SK-N-SH (cell line): ENCODE measurements at regions not wholly inside any gene's neighbourhood (a gene's known extent, or its start where the extent isn't known, plus 50 kb on each side); places are given as distances from the start of the nearest gene placed in this dataset.

Experiments used
- CTCF ChIA-PET: fragments of 300-600, 350-600 bp; formaldehyde crosslinking; extraction: SDS; loops from one replicate; lab custom pipeline; 2021; lab: Yijun Ruan, JAX
- POLR2A ChIA-PET: fragments of 350-600 bp; sonication (Branson Sonifier 250); formaldehyde crosslinking; extraction: SDS; loops from one replicate; lab custom pipeline; 2020; ENCODE audit warnings: antibody characterized with exemption, inconsistent platforms; lab: Yijun Ruan, JAX
- DNase-seq: peaks from one replicate; pipeline ENCODE4 v3.0.0; 2012
- H2AFZ ChIP-seq: fragments of 200-600 bp; sonication (generic); 2 replicates; pipeline ENCODE4 v1.8.1; 2016; ENCODE audit warnings: antibody characterized with exemption, mild to moderate bottlenecking, low read depth
- H3F3A ChIP-seq: fragments of 200-600 bp; sonication (generic); replicated peaks from 2 replicates; pipeline ENCODE3; 2016; ENCODE audit warnings: antibody characterized with exemption, mild to moderate bottlenecking; ENCODE audit not compliant: insufficient read depth
- H3K27ac ChIP-seq, 2 experiments: fragments of 200-500 bp in 1 of 2; fragments of 200-600 bp in 1 of 2; sonication (Bioruptor generic) in 1 of 2; sonication (generic), shearing (Covaris generic) in 1 of 2; 2 replicates each; pipeline versions ENCODE4 v1.5.1 to v1.6.1; 2014 to 2016; ENCODE audit warnings: low read depth in 2 of 2, inconsistent platforms in 1 of 2, low read length in 1 of 2, mild to moderate bottlenecking in 1 of 2, mixed read lengths in 1 of 2
- H3K27me3 ChIP-seq: fragments of 200-600 bp; sonication (generic), shearing (Covaris generic); 2 replicates; pipeline ENCODE4 v1.6.1; 2016; ENCODE audit warnings: mixed run types; ENCODE audit not compliant: insufficient read depth
- H3K36me3 ChIP-seq, 2 experiments: fragments of 200-500 bp in 1 of 2; fragments of 200-600 bp in 1 of 2; sonication (Bioruptor generic) in 1 of 2; sonication (generic) in 1 of 2; replicated peaks in 1 of 2; 2 replicates each; pipeline versions ENCODE3 to v1.5.1; 2014 to 2016; ENCODE audit warnings: low read length in 1 of 2, mild to moderate bottlenecking in 1 of 2; ENCODE audit not compliant: insufficient read depth in 2 of 2, control insufficient read depth in 1 of 2
- H3K4me1 ChIP-seq, 2 experiments: fragments of 200-500 bp in 1 of 2; fragments of 200-600 bp in 1 of 2; sonication (Bioruptor generic) in 1 of 2; sonication (generic), shearing (Covaris generic) in 1 of 2; 2 replicates each; pipeline versions ENCODE4 v1.5.1 to v1.6.1; 2014 to 2016; ENCODE audit warnings: low read depth in 1 of 2, low read length in 1 of 2, mixed run types in 1 of 2; ENCODE audit not compliant: insufficient read depth in 2 of 2, control insufficient read depth in 1 of 2
- H3K4me2 ChIP-seq: fragments of 200-600 bp; sonication (generic), shearing (Covaris generic); 2 replicates; pipeline ENCODE4 v1.6.1; 2017; ENCODE audit warnings: mixed run types
- H3K4me3 ChIP-seq, 2 experiments: fragments of 200-500 bp in 1 of 2; fragments of 200-600 bp in 1 of 2; sonication (Bioruptor generic) in 1 of 2; sonication (generic), shearing (Covaris generic) in 1 of 2; 2 replicates each; pipeline versions ENCODE4 v1.5.1 to v1.8.1; 2014 to 2016; ENCODE audit warnings: low read depth in 2 of 2, inconsistent platforms in 1 of 2, low read length in 1 of 2, mild to moderate bottlenecking in 1 of 2, mixed read lengths in 1 of 2, moderate library complexity in 1 of 2
- H3K79me2 ChIP-seq: fragments of 200-600 bp; sonication (generic); 2 replicates; pipeline ENCODE4 v1.8.1; 2017; ENCODE audit warnings: mild to moderate bottlenecking; ENCODE audit not compliant: insufficient read depth
- H3K9ac ChIP-seq: fragments of 200-600 bp; sonication (generic); 2 replicates; pipeline ENCODE4 v1.6.1; 2017; ENCODE audit warnings: mixed run types
- H3K9me2 ChIP-seq: fragments of 200-600 bp; sonication (generic); 2 replicates; pipeline ENCODE4 v1.6.1; 2017; ENCODE audit warnings: mixed run types
- H3K9me3 ChIP-seq: fragments of 200-600 bp; sonication (generic); 2 replicates; pipeline ENCODE4 v1.6.1; 2017; ENCODE audit warnings: mixed run types, mild to moderate bottlenecking, moderate library complexity
- H4K20me1 ChIP-seq: fragments of 200-600 bp; sonication (generic); 2 replicates; pipeline ENCODE4 v1.6.1; 2017; ENCODE audit warnings: mild to moderate bottlenecking, mixed run types; ENCODE audit not compliant: insufficient read depth
- CHD2 ChIP-seq: fragments of 150-350 bp; IDR thresholded peaks from 2 replicates; pipeline ENCODE4 v1.6.1; 2018; ENCODE audit warnings: low read length; ENCODE audit not compliant: partially characterized antibody
- EZH2phosphoT487 ChIP-seq: fragments of 200-600 bp; sonication (generic); IDR thresholded peaks from 2 replicates; pipeline ENCODE4 v1.6.1; 2017; ENCODE audit warnings: low read depth, mixed run types, mild to moderate bottlenecking, antibody characterized with exemption, moderate library complexity, borderline replicate concordance
- GABPA ChIP-seq: IDR thresholded peaks from 2 replicates; pipeline ENCODE4 v1.4.0; 2012; ENCODE audit warnings: low read depth, mild to moderate bottlenecking
- JUND ChIP-seq: IDR thresholded peaks from 2 replicates; pipeline ENCODE4 v1.4.0; 2012
- MXI1 ChIP-seq: IDR thresholded peaks from 2 replicates; pipeline ENCODE4 v1.6.1; 2012; ENCODE audit warnings: mild to moderate bottlenecking, low read depth, low read length, improper control_type of control experiment
- NRF1 ChIP-seq: IDR thresholded peaks from 2 replicates; pipeline ENCODE4 v1.6.1; 2012; ENCODE audit warnings: low read depth, mild to moderate bottlenecking, low read length
- POLR2AphosphoS5 ChIP-seq: IDR thresholded peaks from 2 replicates; pipeline ENCODE4 v1.6.1; 2012; ENCODE audit warnings: low read depth, low read length
- RAD21 ChIP-seq: IDR thresholded peaks from 2 replicates; pipeline ENCODE4 v1.6.1; 2012; ENCODE audit warnings: mild to moderate bottlenecking, low read length
- RFX5 ChIP-seq: IDR thresholded peaks from 2 replicates; pipeline ENCODE4 v1.6.1; 2012; ENCODE audit warnings: mild to moderate bottlenecking, improper control_type of control experiment, low read length
- RXRA ChIP-seq: IDR thresholded peaks from 2 replicates; pipeline ENCODE4 v1.4.0; 2012; ENCODE audit warnings: low read depth, mild to moderate bottlenecking, borderline replicate concordance
- SIN3A ChIP-seq: IDR thresholded peaks from 2 replicates; pipeline ENCODE4 v1.6.1; 2012; ENCODE audit warnings: low read depth, mild to moderate bottlenecking, low read length, moderate library complexity, borderline replicate concordance
- SMC3 ChIP-seq: IDR thresholded peaks from 2 replicates; pipeline ENCODE4 v1.6.1; 2012; ENCODE audit warnings: low read depth, low read length, improper control_type of control experiment
- TAF1 ChIP-seq: IDR thresholded peaks from 2 replicates; pipeline ENCODE4 v1.6.1; 2012; ENCODE audit warnings: low read depth, mild to moderate bottlenecking, low read length, moderate library complexity, borderline replicate concordance
- TCF12 ChIP-seq: IDR thresholded peaks from 2 replicates; pipeline ENCODE4 v1.4.0; 2012
- TEAD4 ChIP-seq: IDR thresholded peaks from 2 replicates; pipeline ENCODE4 v1.4.0; 2012; ENCODE audit warnings: mild to moderate bottlenecking, borderline replicate concordance; ENCODE audit not compliant: insufficient read depth
- WGBS: methylation state at CpG from one replicate; pipeline ENCODE4 v1.1.6; 2017; ENCODE audit warnings: low lambda C conversion rate; 5-methylcytosine and 5-hydroxymethylcytosine counted together
- TF ChIP-seq, protein P1 (sequence below): fragments of 200-600 bp; sonication (generic); IDR thresholded peaks from 2 replicates; pipeline ENCODE4 v1.6.1; 2017; ENCODE audit warnings: antibody characterized with exemption, mild to moderate bottlenecking, moderate library complexity
- TF ChIP-seq, protein P2 (sequence below): IDR thresholded peaks from 2 replicates; pipeline ENCODE4 v1.4.0; 2012; ENCODE audit warnings: low read depth
- TF ChIP-seq, protein P3 (sequence below): IDR thresholded peaks from 2 replicates; pipeline ENCODE4 v1.6.1; 2012; ENCODE audit warnings: mild to moderate bottlenecking, low read depth, low read length, moderate library complexity
- TF ChIP-seq, protein P4 (sequence below): fragments of 150-350 bp; IDR thresholded peaks from 2 replicates; pipeline ENCODE4 v1.6.1; 2017; ENCODE audit warnings: antibody characterized with exemption, low read length, low read depth, borderline replicate concordance
- TF ChIP-seq, protein P5 (sequence below): IDR thresholded peaks from 2 replicates; pipeline ENCODE4; 2012

DNA sequence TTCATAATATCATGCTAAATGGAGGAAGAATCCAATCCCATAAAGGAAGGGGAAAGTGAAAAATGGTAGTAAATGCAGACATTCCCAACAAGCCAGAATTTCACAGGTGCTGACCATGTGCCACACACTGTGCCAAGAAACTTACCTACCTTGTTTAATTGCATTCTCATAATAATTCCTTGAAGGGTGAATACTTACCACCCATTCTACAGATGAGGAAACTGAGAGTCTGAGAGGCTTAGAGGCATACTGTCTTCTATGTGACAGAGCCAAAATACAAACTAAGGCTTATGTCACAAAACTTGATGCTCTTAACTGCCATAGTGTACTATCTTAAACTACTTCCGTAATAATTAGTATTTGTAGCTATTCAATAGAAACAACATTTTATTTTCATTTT, 454.7 kb downstream of the UTRN start:
- no peaks in the 10 kb centered on the region for H3K36me3 ChIP-seq
- no peaks in the 10 kb centered on the region for H3K9me3 ChIP-seq
- no peak overlapping the region for H3K4me2 ChIP-seq
- H2AFZ ChIP-seq = no peak overlapping the region
- H3F3A ChIP-seq = peaks cover 4% of the 10 kb centered on the region
- H3K4me1 ChIP-seq = peaks cover 2 to 3% of the 10 kb centered on the region in 2 experiments; a peak in 3 of 4 replicates
- H3K27ac ChIP-seq = no peak overlapping the region
- POLR2A ChIA-PET = no interaction called here
- no peaks in the 10 kb centered on the region for H4K20me1 ChIP-seq
- no peak overlapping the region for H3K9ac ChIP-seq
- H3K79me2 ChIP-seq = no peaks in the 10 kb centered on the region
- TF ChIP-seq NRF1 (no peak), SMC3 (no peak), GABPA (no peak), SIN3A (no peak)
- no peak for DNase-seq
- 88% methylated on average over 1 of the region's 1 CpG for WGBS
- H3K9me2 ChIP-seq = no peaks in the 10 kb centered on the region
- CTCF ChIA-PET = no interaction called here
- no peak overlapping the region for H3K4me3 ChIP-seq
- no peaks in the 10 kb centered on the region for H3K27me3 ChIP-seq

DNA sequence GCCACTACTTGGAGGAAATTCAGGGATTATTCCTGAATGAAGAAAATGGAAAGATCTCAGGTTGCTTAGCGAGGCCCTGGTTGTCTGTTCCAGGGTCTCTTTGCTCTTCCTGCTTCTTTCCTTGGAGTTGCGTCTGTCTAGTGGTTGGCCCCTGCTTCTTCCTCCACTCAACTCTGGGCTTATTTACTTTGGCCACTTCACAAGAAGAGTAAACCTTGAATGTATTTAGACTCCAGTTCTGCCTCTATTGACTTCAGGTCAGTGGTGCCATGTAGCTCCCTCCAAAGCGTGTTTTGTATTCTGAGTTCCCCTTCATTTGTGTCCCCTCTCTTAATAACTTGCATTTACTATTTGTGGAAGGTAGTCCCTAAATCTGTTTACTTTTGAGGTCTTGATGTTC, 456.5 kb downstream of the UTRN start:
- Histone ChIP-seq H3K79me2 (no peaks in the 10 kb centered on the region), H3K36me3 (no peaks in the 10 kb centered on the region), H3K27ac (no peak overlapping the region), H3K27me3 (no peaks in the 10 kb centered on the region), H3K9me3 (no peaks in the 10 kb centered on the region), H2AFZ (no peak overlapping the region), H4K20me1 (no peaks in the 10 kb centered on the region), H3K4me3 (no peak overlapping the region), H3K9me2 (no peaks in the 10 kb centered on the region), H3K4me1 (peaks cover 4 to 6% of the 10 kb centered on the region in 2 experiments; a peak in 3 of 4 replicates), H3K4me2 (no peak overlapping the region), H3K9ac (no peak overlapping the region), H3F3A (peaks cover 4% of the 10 kb centered on the region)
- WGBS = 84% methylated on average over 3 of the region's 3 CpGs
- POLR2A ChIA-PET = no interaction called here
- CTCF ChIA-PET = interaction anchor here (1.2 kb wide), 1 partner anchor 11 kb away, joined by 3 read pairs; no protein-coding TSS in a partner anchor
- TF ChIP-seq TCF12 (no peak), RXRA (no peak), TAF1 (no peak), JUND (no peak), RAD21 (no peak), CHD2 (no peak), EZH2phosphoT487 (no peak), TEAD4 (no peak), NRF1 (no peak), POLR2AphosphoS5 (no peak), RFX5 (no peak), GABPA (no peak), MXI1 (no peak)
- TF ChIP-seq, protein P1, sequence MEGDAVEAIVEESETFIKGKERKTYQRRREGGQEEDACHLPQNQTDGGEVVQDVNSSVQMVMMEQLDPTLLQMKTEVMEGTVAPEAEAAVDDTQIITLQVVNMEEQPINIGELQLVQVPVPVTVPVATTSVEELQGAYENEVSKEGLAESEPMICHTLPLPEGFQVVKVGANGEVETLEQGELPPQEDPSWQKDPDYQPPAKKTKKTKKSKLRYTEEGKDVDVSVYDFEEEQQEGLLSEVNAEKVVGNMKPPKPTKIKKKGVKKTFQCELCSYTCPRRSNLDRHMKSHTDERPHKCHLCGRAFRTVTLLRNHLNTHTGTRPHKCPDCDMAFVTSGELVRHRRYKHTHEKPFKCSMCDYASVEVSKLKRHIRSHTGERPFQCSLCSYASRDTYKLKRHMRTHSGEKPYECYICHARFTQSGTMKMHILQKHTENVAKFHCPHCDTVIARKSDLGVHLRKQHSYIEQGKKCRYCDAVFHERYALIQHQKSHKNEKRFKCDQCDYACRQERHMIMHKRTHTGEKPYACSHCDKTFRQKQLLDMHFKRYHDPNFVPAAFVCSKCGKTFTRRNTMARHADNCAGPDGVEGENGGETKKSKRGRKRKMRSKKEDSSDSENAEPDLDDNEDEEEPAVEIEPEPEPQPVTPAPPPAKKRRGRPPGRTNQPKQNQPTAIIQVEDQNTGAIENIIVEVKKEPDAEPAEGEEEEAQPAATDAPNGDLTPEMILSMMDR = no peak
- TF ChIP-seq, protein P2, sequence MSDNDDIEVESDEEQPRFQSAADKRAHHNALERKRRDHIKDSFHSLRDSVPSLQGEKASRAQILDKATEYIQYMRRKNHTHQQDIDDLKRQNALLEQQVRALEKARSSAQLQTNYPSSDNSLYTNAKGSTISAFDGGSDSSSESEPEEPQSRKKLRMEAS = no peak
- TF ChIP-seq, protein P3, sequence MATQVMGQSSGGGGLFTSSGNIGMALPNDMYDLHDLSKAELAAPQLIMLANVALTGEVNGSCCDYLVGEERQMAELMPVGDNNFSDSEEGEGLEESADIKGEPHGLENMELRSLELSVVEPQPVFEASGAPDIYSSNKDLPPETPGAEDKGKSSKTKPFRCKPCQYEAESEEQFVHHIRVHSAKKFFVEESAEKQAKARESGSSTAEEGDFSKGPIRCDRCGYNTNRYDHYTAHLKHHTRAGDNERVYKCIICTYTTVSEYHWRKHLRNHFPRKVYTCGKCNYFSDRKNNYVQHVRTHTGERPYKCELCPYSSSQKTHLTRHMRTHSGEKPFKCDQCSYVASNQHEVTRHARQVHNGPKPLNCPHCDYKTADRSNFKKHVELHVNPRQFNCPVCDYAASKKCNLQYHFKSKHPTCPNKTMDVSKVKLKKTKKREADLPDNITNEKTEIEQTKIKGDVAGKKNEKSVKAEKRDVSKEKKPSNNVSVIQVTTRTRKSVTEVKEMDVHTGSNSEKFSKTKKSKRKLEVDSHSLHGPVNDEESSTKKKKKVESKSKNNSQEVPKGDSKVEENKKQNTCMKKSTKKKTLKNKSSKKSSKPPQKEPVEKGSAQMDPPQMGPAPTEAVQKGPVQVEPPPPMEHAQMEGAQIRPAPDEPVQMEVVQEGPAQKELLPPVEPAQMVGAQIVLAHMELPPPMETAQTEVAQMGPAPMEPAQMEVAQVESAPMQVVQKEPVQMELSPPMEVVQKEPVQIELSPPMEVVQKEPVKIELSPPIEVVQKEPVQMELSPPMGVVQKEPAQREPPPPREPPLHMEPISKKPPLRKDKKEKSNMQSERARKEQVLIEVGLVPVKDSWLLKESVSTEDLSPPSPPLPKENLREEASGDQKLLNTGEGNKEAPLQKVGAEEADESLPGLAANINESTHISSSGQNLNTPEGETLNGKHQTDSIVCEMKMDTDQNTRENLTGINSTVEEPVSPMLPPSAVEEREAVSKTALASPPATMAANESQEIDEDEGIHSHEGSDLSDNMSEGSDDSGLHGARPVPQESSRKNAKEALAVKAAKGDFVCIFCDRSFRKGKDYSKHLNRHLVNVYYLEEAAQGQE = no peak
- TF ChIP-seq, protein P4, sequence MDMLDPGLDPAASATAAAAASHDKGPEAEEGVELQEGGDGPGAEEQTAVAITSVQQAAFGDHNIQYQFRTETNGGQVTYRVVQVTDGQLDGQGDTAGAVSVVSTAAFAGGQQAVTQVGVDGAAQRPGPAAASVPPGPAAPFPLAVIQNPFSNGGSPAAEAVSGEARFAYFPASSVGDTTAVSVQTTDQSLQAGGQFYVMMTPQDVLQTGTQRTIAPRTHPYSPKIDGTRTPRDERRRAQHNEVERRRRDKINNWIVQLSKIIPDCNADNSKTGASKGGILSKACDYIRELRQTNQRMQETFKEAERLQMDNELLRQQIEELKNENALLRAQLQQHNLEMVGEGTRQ = no peak
- TF ChIP-seq, protein P5, sequence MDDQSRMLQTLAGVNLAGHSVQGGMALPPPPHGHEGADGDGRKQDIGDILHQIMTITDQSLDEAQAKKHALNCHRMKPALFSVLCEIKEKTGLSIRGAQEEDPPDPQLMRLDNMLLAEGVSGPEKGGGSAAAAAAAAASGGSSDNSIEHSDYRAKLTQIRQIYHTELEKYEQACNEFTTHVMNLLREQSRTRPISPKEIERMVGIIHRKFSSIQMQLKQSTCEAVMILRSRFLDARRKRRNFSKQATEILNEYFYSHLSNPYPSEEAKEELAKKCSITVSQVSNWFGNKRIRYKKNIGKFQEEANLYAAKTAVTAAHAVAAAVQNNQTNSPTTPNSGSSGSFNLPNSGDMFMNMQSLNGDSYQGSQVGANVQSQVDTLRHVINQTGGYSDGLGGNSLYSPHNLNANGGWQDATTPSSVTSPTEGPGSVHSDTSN = no peak
- DNase-seq = no peak
